ENCODE measurements at regions not wholly inside any gene's neighbourhood (a gene's known extent, or its start where the extent isn't known, plus 50 kb on each side); places are given as distances from the start of the nearest gene placed in this dataset.
"Not testable (repeated sequence)": the region's sequence is repeated elsewhere in the genome, so short reads cannot be mapped to it uniquely, and the experiment has no call there.

- Mint-ChIP-seq H3K4me3 (no peak overlapping the region), H3K4me1 (ENCODE audit: low read depth) (no peaks in the 10 kb centered on the region), H3K27me3 (peaks cover 3% of the 10 kb centered on the region), H3K9me3 (no peaks in the 10 kb centered on the region), H3K27ac (no peak overlapping the region), H3K36me3 (ENCODE audit: low read depth) (no peaks in the 10 kb centered on the region)
- DNase-seq: no peak
Observed at GRCh38 chr2:129024796-129025195, 706.1 kb upstream of the HS6ST1 start.

GRCh38 chr2:129035992-129036391 is 717.3 kb upstream of the HS6ST1 start:
- no peak overlapping the region for H3K4me3 Mint-ChIP-seq
- H3K36me3 Mint-ChIP-seq (ENCODE audit: low read depth): no peaks in the 10 kb centered on the region
- no peak for DNase-seq
- H3K27me3 Mint-ChIP-seq: no peaks in the 10 kb centered on the region
- no peaks in the 10 kb centered on the region for H3K4me1 Mint-ChIP-seq (ENCODE audit: low read depth)
- H3K9me3 Mint-ChIP-seq: peaks cover 10% of the 10 kb centered on the region
- no peak overlapping the region for H3K27ac Mint-ChIP-seq

- peaks cover 26% of the 10 kb centered on the region for H3K9me3 Mint-ChIP-seq
- H3K4me1 Mint-ChIP-seq (ENCODE audit: low read depth); H3K36me3 Mint-ChIP-seq (ENCODE audit: low read depth); DNase-seq; H3K27me3 Mint-ChIP-seq; H3K27ac Mint-ChIP-seq; H3K4me3 Mint-ChIP-seq: not testable (repeated sequence)
Observed at GRCh38 chr2:129043677-129044076, 725.0 kb upstream of the HS6ST1 start.

- H3K27me3 Mint-ChIP-seq; H3K4me3 Mint-ChIP-seq; DNase-seq; H3K27ac Mint-ChIP-seq; H3K36me3 Mint-ChIP-seq (ENCODE audit: low read depth); H3K4me1 Mint-ChIP-seq (ENCODE audit: low read depth): not testable (repeated sequence)
- H3K9me3 Mint-ChIP-seq: peaks cover 15% of the 10 kb centered on the region
Observed at GRCh38 chr2:129046475-129046874, 727.8 kb upstream of the HS6ST1 start.

- Mint-ChIP-seq H3K27ac (no peak overlapping the region), H3K4me3 (no peak overlapping the region), H3K9me3 (peaks cover 10% of the 10 kb centered on the region), H3K27me3 (no peaks in the 10 kb centered on the region), H3K4me1 (ENCODE audit: low read depth) (no peaks in the 10 kb centered on the region), H3K36me3 (ENCODE audit: low read depth) (no peaks in the 10 kb centered on the region)
- no peak for DNase-seq
Observed at GRCh38 chr2:129050101-129050500, 731.4 kb upstream of the HS6ST1 start.

GRCh38 chr2:129055242-129055641 is 736.6 kb upstream of the HS6ST1 start:
- DNase-seq: no peak
- H3K36me3 Mint-ChIP-seq (ENCODE audit: low read depth): no peaks in the 10 kb centered on the region
- no peaks in the 10 kb centered on the region for H3K9me3 Mint-ChIP-seq
- no peaks in the 10 kb centered on the region for H3K4me1 Mint-ChIP-seq (ENCODE audit: low read depth)
- no peaks in the 10 kb centered on the region for H3K27me3 Mint-ChIP-seq
- H3K27ac Mint-ChIP-seq: no peak overlapping the region
- no peak overlapping the region for H3K4me3 Mint-ChIP-seq

- Mint-ChIP-seq H3K27ac (no peak overlapping the region), H3K36me3 (ENCODE audit: low read depth) (no peaks in the 10 kb centered on the region), H3K9me3 (no peaks in the 10 kb centered on the region), H3K4me1 (ENCODE audit: low read depth) (no peaks in the 10 kb centered on the region), H3K4me3 (no peak overlapping the region), H3K27me3 (no peaks in the 10 kb centered on the region)
- DNase-seq: no peak
Observed at GRCh38 chr2:129055824-129056223, 737.2 kb upstream of the HS6ST1 start.

- H3K9me3 Mint-ChIP-seq: no peaks in the 10 kb centered on the region
Observed at GRCh38 chr2:129056309-129056958, 737.8 kb upstream of the HS6ST1 start.

GRCh38 chr2:129056959-129057317 is 738.3 kb upstream of the HS6ST1 start:
- Mint-ChIP-seq H3K4me3 (no peak overlapping the region), H3K27me3 (no peaks in the 10 kb centered on the region), H3K4me1 (ENCODE audit: low read depth) (no peaks in the 10 kb centered on the region), H3K36me3 (ENCODE audit: low read depth) (no peaks in the 10 kb centered on the region), H3K9me3 (no peaks in the 10 kb centered on the region), H3K27ac (no peak overlapping the region)
- DNase-seq: no peak

More at GRCh38 chr2:129056309-129056958, 737.8 kb upstream of the HS6ST1 start:
- no peaks in the 10 kb centered on the region for H3K27me3 Mint-ChIP-seq
- H3K36me3 Mint-ChIP-seq (ENCODE audit: low read depth): no peaks in the 10 kb centered on the region
- DNase-seq: no peak
- H3K4me3 Mint-ChIP-seq: no peak overlapping the region
- no peaks in the 10 kb centered on the region for H3K4me1 Mint-ChIP-seq (ENCODE audit: low read depth)
- H3K27ac Mint-ChIP-seq: no peak overlapping the region

- H3K27ac Mint-ChIP-seq: no peak overlapping the region
- no peak for DNase-seq
- no peaks in the 10 kb centered on the region for H3K9me3 Mint-ChIP-seq
- no peaks in the 10 kb centered on the region for H3K36me3 Mint-ChIP-seq (ENCODE audit: low read depth)
- H3K4me3 Mint-ChIP-seq: no peak overlapping the region
- no peaks in the 10 kb centered on the region for H3K27me3 Mint-ChIP-seq
- H3K4me1 Mint-ChIP-seq (ENCODE audit: low read depth): no peaks in the 10 kb centered on the region
Observed at GRCh38 chr2:129058981-129059380, 740.3 kb upstream of the HS6ST1 start.

- DNase-seq: no peak
- no peaks in the 10 kb centered on the region for H3K27me3 Mint-ChIP-seq
- no peak overlapping the region for H3K4me3 Mint-ChIP-seq
- no peaks in the 10 kb centered on the region for H3K36me3 Mint-ChIP-seq (ENCODE audit: low read depth)
- no peaks in the 10 kb centered on the region for H3K9me3 Mint-ChIP-seq
- H3K27ac Mint-ChIP-seq: no peak overlapping the region
- H3K4me1 Mint-ChIP-seq (ENCODE audit: low read depth): no peaks in the 10 kb centered on the region
Observed at GRCh38 chr2:129059476-129059875, 740.8 kb upstream of the HS6ST1 start.

GRCh38 chr2:129061069-129061768 is 742.6 kb upstream of the HS6ST1 start:
- no peaks in the 10 kb centered on the region for H3K27me3 Mint-ChIP-seq
- DNase-seq: no peak
- no peaks in the 10 kb centered on the region for H3K36me3 Mint-ChIP-seq (ENCODE audit: low read depth)
- H3K9me3 Mint-ChIP-seq: no peaks in the 10 kb centered on the region
- H3K27ac Mint-ChIP-seq: no peak overlapping the region
- H3K4me1 Mint-ChIP-seq (ENCODE audit: low read depth): no peaks in the 10 kb centered on the region
- H3K4me3 Mint-ChIP-seq: no peak overlapping the region

- Mint-ChIP-seq H3K4me3 (no peak overlapping the region), H3K4me1 (ENCODE audit: low read depth) (no peaks in the 10 kb centered on the region), H3K27ac (no peak overlapping the region), H3K9me3 (no peaks in the 10 kb centered on the region), H3K27me3 (no peaks in the 10 kb centered on the region), H3K36me3 (ENCODE audit: low read depth) (no peaks in the 10 kb centered on the region)
- no peak for DNase-seq
Observed at GRCh38 chr2:129061769-129062121, 743.1 kb upstream of the HS6ST1 start.

- no peak overlapping the region for H3K27ac Mint-ChIP-seq
- no peaks in the 10 kb centered on the region for H3K27me3 Mint-ChIP-seq
- no peak for DNase-seq
- H3K4me1 Mint-ChIP-seq (ENCODE audit: low read depth): no peaks in the 10 kb centered on the region
- H3K9me3 Mint-ChIP-seq: no peaks in the 10 kb centered on the region
- no peaks in the 10 kb centered on the region for H3K36me3 Mint-ChIP-seq (ENCODE audit: low read depth)
- no peak overlapping the region for H3K4me3 Mint-ChIP-seq
Observed at GRCh38 chr2:129062146-129062912, 743.7 kb upstream of the HS6ST1 start.

- no peaks in the 10 kb centered on the region for H3K4me1 Mint-ChIP-seq (ENCODE audit: low read depth)
- H3K27ac Mint-ChIP-seq: no peak overlapping the region
- H3K36me3 Mint-ChIP-seq (ENCODE audit: low read depth): no peaks in the 10 kb centered on the region
- H3K27me3 Mint-ChIP-seq: no peaks in the 10 kb centered on the region
- H3K9me3 Mint-ChIP-seq: no peaks in the 10 kb centered on the region
- DNase-seq: no peak
- H3K4me3 Mint-ChIP-seq: no peak overlapping the region
Observed at GRCh38 chr2:129067070-129067469, 748.4 kb upstream of the HS6ST1 start.
